HG02642 (cell line): ENCODE measurements at regions not wholly inside any gene's neighbourhood (a gene's known extent, or its start where the extent isn't known, plus 50 kb on each side); places are given as distances from the start of the nearest gene placed in this dataset.
"Not testable (repeated sequence)": the region's sequence is repeated elsewhere in the genome, so short reads cannot be mapped to it uniquely, and the experiment has no call there.

Experiments used
- ATAC-seq: cut with Tn5 transposase; IDR thresholded peaks from one replicate; pipeline ENCODE4 v1.9.1; 2021; ENCODE audit warnings: mild to moderate bottlenecking; ENCODE audit not compliant: unreplicated experiment, poor library complexity

DNA sequence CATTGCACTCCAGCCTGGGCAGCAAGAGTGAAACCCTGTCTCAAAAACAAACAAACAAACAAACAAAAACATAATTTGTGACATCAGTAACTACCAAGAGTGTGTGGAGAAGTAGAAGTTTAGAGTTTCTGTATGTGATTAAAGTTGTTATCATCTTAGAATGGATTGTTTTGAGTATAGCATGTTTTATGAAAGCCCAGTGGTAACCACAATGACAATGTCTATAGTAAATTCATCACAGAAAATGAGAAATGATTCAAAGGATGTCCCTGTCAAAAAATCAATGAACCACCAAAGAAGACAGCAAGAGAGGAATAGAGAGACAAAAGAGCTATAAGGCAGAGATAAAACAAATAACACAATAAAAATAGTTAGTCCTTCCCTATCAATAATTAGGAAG is 1299.2 kb downstream of the CNTNAP5 start:
- ATAC-seq: no peak

DNA sequence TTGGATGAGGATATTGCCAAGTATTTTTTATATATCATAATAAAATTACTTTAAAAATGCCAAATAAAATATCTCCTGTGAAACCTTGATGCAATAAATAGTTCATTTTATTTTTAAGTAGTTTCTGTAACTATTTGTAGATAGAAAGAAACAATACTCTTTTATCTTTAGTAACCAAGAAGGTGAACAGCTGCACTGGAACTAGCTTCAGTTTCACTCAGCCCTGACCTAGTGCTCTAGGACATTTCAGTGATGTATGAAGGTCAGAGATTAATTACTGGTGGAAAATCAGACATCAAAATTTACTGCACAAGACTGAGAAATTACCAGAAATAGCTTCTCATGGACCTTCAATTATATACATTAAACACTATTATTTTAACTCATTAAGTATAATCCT is 1305.0 kb downstream of the CNTNAP5 start:
- ATAC-seq: peak; percentile 66

DNA sequence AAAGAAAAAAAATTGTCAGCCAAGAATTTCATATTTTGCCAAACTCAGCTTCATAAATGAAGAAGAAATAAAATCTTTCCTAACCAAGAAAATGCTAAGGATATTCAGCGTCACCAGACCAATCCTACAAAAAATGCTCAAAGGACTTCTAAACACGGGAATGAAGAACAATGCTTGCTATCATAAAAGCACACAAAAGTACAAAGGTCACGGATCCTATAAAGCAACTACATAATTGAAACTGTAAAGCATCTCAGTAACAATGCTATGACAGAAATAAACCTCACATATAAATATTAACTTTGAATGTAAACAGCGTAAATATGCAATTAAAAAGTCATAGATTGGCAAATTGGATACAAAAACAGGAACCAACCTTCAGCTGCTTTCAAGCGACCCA is 1314.6 kb upstream of the GYPC start:
- ATAC-seq: no peak

DNA sequence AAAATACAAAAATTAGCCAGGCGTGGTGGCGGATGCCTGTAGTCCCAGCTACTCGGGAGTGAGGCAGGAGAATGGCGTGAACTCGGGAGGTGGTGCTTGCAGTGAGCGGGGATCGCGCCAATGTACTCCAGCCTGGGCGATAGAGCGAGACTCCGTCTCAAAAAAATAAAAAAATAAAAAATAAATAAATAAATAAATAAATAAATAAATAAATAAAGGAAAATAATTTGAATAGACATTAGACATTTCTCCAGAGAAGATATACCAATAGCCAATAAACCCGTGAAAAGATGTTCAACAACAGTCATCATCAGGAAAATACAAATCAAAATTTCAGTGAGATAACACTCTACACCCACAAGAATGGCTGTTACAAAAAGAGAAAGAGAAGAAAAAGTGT is 1302.4 kb upstream of the GYPC start:
- not testable (repeated sequence) for ATAC-seq

DNA sequence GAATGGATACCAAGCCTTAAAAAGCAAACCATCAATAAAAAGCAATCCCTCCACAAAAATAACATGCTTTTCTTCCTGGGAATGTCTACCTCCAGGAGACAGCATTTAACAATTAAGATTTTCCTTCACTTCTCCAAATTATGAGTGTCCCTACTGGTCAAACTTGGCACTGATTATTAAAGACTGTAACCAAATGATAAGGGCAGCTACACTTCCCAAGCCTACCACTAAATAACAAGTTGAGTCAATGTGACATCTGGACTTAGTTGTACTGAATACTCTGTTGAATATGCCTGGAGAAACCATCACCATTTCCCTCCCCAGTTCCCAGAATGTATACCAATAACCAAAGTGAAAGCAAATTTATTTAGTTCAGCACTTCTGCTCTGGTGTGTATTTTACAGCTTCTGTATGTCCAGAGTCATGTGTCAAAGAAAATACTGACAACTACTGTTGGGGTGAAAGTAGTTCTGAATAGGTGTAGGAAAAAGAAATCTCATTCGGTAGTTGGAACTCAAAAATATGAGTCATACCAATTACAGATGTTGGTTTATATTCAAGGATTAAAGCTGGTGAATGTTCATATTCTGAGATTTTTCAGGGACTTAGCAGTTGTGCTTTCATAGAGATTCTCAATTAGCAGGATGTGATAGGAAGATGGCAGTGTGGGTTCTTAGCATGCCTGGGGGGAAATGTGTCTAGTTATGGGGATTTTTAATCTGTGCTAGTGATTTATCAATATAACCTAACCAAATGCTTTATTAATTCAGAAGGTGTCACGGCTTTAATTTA is 1291.6 kb upstream of the GYPC start:
- ATAC-seq: no peak

DNA sequence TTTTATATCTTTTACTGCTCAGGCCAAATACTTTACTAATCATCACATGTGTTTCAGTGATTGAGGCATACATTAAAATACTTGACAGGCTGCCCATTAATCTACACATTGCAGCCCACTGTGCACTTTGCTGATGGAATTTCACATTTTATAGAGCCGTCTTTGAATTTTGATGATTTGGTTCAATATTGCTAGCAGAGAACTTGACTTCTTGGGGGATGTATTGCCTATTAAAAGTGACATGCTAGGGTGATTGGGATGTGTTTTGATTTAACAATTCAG is 1291.0 kb upstream of the GYPC start:
- ATAC-seq: no peak

DNA sequence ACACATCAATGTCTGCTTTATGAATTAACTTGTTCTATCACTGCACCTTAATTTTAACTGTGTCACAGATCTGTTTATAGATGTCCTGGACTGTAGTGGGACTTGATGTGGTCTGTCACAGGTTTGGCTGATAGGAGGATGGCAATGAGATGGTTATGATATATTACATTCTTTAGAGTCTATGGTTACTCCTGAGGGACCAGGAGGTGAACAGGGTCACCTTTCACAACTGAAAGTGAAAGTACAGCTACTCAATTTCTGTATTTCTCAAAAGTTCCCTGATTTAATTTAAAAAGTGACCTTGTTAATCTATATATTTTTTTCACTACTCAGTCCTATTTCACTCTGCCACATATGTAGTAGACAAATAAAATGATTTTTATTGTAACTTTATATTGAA is 1284.1 kb upstream of the GYPC start:
- ATAC-seq: no peak

DNA sequence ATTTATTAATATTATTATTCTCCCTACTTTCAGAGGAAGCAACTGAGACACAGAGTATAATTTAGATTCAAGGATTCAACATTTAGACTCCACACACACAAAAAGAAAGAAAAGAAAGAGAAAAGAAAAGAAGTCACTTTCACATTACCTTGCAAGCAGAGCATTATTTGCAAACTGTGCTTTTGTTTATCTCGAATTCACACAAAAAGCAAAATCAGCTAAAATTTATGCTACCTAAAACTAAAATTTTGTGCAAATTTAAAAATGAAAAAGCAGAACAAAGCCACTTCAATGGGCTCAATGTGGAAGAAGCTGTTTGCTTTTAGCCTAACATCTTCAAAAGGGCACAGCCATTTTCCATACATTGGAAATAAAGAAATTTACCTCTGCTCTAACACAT is 1282.7 kb upstream of the GYPC start:
- ATAC-seq: no peak

DNA sequence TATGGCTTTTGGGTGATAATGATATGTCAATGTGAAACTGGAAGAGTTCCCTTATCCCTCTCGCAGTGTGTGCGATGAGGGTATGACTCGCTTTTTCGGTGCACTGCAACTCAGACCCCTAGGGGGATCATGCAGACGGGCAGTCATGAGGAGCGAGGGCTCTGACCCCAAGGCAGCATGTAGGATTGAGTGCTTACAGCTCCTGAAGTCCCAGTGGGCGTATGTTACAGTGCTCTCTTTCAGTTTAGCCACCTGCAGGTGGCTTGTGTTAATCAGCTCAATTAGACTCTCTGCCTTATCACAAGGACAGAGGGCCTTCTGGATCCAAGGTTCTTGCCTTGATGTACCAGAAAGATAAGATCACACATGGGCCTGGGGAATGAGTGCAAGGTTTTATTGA is 1269.9 kb upstream of the GYPC start:
- ATAC-seq: no peak

DNA sequence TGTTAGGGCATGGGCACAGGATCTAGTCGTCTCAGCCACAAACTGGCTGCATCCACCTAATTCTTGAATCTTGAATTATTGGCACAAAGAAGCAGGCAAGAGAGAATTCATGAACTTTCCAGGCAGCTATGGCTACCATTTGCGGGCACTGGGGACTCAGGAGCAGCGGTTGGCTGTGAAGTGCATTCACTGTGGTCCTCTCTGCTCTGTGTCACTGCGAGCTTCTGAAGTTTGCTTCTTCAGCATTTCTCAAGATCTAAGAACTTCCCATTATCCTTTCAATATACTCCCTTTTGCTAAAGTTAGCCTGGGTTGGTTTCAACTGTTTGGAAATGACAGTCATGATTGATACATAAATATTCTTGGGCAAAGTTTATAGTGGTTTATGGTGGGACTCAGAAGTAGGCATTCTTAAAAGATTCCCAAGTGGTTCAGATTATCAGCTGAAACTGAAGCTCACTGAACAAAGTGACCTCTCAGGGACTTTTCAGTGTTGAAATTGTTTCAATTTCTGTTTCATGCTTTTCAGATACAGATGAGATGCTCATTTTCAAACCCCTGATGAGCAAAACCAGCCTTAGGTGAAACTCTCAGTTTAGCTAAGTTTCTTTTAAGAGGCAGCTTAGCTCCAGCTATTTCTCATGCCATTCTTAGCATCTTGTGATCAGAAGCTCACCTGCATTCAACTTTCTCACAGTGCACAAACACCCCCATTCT is 1258.3 kb upstream of the GYPC start:
- peak; percentile 91 for ATAC-seq

DNA sequence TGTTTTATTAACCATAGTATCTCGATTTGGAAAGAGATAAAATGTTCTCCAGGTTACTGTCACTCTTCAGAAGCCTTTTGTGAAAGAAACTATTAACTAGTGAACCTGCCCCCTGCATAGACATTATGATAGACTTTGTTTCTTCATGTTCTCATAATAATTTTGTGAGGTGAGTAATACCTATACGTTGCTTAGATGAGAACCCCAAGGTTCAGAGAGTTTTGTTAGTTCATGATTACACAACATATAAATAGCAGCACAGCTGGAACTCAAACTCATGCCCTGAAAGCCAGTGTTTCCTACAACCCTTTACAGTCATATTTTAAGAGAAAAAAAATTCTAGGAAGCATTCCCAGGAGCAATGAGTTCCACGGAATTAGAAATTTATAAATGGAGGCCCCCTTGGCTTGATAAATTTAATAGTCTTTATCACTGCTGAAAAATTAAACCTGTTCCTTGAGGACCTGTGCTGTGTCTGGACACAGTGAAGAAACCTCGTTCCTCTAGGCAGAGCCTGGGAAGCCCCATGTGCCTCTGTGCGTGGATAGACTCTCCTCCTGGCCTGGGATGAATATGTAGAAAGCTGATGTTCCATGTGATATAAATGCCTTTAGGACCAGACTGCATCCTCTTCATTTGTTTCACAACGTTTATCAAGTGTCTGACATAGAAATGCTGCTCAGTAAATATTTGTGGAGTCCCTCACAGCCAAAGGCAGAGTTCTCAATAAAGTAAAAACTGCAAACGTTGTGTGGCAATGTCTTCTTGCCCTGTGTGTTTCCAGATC is 1257.0 kb upstream of the GYPC start:
- peak; percentile 39 for ATAC-seq

DNA sequence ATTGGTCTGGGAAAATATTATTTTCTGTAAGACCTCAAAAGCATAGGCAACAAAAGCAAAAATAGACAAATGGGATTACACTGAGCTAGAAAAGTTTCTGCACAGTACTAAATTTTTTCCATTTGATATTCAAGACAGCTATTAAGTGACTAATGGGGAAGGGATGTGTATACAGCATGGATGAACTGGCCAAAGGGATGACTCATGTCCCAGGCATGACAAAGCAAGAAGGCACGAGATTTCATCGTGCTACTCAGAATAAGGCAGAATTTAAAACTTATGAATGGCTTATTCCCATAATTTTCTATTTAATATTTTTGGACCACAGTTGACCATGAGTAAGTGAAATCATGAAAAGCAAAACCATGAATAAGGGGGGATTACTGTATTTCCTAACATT is 1250.1 kb upstream of the GYPC start:
- no peak for ATAC-seq

DNA sequence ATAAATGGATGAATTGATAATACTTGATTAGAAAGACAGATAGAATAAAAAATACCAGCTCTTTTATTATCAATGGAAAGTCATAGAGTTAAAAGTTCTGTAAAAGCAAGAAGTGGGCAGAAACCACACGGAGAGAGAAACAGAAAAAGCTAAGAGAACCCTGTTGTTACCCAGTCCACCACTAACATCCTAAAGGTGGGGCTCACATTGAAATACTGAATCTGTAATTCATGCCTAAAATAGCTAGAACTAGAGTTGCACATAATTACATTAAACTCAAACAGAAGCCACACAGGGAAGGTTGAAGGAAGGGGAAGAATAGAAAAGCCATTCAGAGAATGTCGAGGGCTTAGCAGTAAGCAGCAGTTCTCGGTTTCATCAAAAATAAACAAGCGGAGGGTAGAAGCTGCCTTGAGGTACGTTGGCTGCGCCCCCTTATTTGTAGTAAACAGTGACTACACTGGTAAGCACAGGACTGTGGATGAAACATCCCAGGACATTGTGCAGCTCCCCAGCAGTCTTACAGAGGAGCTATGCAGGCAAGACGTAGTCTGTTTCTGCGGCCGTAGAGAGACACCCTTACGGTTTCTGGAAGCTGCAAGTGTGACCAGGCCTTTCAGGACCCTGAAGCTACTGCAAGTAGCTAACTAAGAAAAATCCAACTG is 1247.0 kb upstream of the GYPC start:
- no peak for ATAC-seq

DNA sequence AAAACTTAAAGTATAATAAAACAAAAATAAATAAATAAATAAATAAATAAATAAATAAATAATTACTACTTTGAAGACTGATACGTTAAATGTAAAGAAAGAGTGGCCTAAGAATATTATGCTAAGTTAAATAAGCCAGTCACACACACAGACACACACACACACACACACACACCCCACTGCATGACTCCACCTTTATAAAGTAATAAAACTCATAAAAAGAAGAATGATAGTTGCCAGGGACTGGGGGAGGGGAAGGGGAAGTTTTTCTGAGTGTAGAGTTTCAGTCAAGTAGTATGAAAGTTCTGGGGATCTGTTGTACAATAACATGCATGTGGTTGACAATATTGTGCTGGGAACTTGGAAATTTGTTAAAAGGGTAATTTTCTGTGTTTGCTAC is 1237.5 kb upstream of the GYPC start:
- ATAC-seq: no peak

DNA sequence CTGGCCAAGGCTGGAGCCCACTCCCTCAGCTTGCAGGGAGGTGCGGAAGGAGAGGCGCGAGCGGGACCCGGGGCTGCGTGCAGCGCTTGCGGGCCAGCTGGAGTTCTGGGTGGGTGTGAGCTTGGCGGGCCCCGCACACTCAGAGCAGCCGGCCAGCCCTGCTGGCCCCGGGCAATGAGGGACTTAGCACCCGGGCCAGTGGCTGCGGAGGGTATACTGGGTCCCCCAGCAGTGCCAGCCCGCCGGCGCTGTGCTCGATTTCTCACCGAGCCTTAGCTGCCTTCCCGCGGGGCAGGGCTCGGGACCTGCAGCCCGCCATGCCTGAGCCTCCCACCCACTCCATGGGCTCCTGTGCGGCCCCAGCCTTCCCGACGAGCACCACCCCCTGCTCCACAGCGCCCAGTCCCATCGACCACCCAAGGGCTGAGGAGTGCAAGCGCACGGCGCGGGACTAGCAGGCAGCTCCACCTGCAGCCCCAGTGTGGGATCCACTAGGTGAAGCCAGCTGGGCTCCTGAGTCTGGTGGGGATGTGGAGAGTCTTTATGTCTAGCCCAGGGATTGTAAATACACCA is 1233.7 kb upstream of the GYPC start:
- not testable (repeated sequence) for ATAC-seq

DNA sequence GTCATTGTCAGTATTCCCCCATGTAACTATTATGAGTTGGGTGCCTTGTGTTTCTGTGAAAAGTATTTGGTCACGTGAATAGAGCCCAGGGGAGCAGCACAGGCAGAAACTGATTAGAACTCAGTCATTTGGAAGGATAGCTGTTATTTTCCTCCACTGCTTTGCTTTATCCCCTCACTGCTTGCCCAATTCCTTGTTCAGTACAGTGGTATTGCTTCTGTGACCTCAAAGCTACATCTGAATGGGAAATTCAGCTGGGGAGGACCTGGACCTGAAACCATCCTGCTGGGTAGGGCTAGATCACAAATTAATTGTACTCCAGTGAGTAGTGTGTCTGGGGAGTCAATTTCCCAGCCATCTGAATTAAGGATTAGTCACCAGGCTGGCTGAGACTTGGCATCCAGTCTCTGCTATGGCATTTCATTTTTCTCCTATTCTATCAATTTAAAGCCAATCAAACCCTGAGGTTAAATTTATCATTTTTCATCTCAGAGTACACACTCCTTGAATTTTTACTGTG is 1231.6 kb upstream of the GYPC start:
- ATAC-seq: no peak

DNA sequence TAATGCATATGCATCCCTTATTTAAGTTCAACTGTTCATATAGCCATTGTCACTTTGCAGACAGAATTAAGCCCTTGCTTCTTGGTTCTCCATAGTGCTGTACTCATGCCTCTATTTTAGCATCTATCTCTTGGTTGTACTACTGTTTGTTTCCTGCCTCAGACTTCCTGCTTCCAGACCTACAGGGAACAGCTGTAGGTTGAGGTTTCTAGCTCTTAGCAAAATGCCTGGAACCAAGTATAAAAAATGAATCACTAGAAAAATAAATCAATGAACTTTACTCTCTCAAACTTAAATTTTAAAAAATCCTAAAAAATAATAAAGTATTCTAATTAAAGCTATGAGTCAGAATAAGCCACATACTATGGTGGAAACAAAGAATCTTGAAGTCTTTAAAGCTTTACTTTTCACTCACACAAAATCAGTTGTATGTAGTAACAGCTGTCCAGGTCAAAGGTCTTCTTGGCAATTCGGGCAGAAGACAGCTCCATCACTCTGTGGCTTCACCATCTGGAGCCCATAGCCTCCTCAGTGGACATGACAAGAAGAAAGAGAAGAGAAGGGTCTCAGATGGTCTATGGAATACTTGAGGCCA is 1228.1 kb upstream of the GYPC start:
- no peak for ATAC-seq

DNA sequence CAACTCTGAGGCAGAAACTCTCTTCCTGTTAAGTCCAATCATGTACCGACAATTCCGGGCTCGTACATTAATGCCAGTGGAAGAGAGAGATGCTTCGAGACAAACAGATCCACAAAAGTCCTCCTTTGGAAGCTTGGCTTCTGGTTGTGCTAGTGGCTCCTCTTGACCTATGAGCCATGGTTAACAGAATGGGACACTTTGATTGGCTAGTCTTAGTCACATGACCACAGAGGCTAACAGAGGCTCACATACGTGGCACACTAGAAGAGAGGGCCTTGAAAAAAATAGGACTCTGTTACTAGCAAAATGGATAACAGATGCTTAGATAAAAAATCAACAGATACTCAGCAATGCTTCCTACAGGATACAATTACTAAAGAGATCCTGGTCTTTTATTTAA is 1211.9 kb upstream of the GYPC start:
- no peak for ATAC-seq

DNA sequence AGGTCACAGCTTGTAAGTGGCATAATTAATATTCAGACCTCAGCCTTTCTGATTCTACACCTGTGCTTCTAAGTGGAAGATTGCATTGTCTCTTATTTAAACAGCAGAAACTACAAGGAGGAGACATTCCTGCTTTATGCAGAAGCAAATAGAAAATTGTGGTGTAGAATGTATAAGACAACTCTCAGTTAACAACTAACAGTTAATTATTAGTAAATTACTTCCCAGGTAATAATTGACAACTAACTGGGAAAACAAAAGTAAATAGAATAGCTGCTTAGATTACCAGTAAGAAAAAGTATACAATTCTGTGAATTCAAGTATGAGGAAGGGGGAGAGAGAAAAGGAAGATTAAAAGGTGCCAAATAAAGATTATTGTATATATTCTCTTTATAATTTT is 1210.5 kb upstream of the GYPC start:
- ATAC-seq: no peak

DNA sequence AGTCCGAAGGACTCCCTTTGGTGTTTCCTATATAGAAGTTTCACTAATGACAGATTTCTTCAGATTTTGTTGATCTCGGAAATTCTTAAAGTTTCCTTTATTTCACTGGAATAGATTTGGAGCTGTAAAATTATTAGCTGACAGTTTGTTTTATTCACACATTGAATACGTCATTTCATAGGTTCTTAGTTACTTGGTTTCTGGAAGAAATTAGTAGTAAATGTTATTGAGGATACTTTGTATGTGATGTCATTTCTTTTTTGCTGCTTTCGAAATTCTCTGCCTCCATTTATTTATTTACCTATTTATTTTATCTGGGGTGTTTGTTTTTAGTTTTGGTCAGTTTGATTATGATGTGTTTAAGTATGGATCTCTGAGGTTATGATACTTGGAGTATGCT is 1205.9 kb upstream of the GYPC start:
- no peak for ATAC-seq
